ENCODE measurements at regions not wholly inside any gene's neighbourhood (a gene's known extent, or its start where the extent isn't known, plus 50 kb on each side); places are given as distances from the start of the nearest gene placed in this dataset.

GRCh38 chr3:31305340-31305739, 227.4 kb upstream of the STT3B start:
- TF ChIP-seq POLR2AphosphoS5 (IDR thresholded peaks at IDR 0.05; ENCODE audit: insufficient read depth, low read depth, low read length) (no peak), MAX (IDR thresholded peaks at IDR 0.05; ENCODE audit: insufficient read depth, insufficient read length) (no peak), JUN (IDR thresholded peaks at IDR 0.05; ENCODE audit: borderline replicate concordance, insufficient read depth, insufficient read length, low read depth) (no peak), MYC (IDR thresholded peaks at IDR 0.05; ENCODE audit: low read depth, low read length) (no peak), EZH2 (IDR thresholded peaks at IDR 0.05; ENCODE audit: borderline replicate concordance, low read depth, low read length, severe bottlenecking) (no peak)
- TF ChIP-seq, protein P1, sequence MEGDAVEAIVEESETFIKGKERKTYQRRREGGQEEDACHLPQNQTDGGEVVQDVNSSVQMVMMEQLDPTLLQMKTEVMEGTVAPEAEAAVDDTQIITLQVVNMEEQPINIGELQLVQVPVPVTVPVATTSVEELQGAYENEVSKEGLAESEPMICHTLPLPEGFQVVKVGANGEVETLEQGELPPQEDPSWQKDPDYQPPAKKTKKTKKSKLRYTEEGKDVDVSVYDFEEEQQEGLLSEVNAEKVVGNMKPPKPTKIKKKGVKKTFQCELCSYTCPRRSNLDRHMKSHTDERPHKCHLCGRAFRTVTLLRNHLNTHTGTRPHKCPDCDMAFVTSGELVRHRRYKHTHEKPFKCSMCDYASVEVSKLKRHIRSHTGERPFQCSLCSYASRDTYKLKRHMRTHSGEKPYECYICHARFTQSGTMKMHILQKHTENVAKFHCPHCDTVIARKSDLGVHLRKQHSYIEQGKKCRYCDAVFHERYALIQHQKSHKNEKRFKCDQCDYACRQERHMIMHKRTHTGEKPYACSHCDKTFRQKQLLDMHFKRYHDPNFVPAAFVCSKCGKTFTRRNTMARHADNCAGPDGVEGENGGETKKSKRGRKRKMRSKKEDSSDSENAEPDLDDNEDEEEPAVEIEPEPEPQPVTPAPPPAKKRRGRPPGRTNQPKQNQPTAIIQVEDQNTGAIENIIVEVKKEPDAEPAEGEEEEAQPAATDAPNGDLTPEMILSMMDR (IDR thresholded peaks at IDR 0.05; ENCODE audit: extremely low read depth in 1 of 2, insufficient read depth in 1 of 2, low read depth in 1 of 2, low read length in 2 of 2), result no peak
- no peak overlapping the region for H3K4me3 ChIP-seq (replicated peaks in 1 of 3; ENCODE audit: insufficient read depth in 1 of 3, low read depth in 1 of 3, low read length in 3 of 3)
- no peaks in the 10 kb centered on the region for H3K4me1 ChIP-seq (ENCODE audit: control insufficient read depth, extremely low read depth, insufficient read depth, low read length)
- no peaks in the 10 kb centered on the region for H3K9me3 ChIP-seq (replicated peaks; ENCODE audit: control insufficient read depth, insufficient read depth, low read length)
- CTCF ChIA-PET, result no interaction called here
- no peaks in the 10 kb centered on the region for H3K9me1 ChIP-seq (replicated peaks; ENCODE audit: control insufficient read depth, extremely low read depth, insufficient read depth, low read length)
- no peaks in the 10 kb centered on the region for H3K27me3 ChIP-seq (ENCODE audit: control insufficient read depth in 2 of 2, insufficient read depth in 2 of 2, low read length in 2 of 2)
- no peak overlapping the region for H2AFZ ChIP-seq (ENCODE audit: low read depth, low read length)
- H3K9ac ChIP-seq (replicated peaks; ENCODE audit: extremely low read depth, insufficient read depth, low read length), result no peak overlapping the region
- intact Hi-C loops (cut with micrococcal nuclease) (no loop called here), dilution Hi-C loops (cut with MboI; ENCODE audit: extremely low pct_ligation_motif_present, low sequenced_read_pairs) (no loop called here)
- BruUV-seq (replicated peaks), result no TSS peak
- no peaks in the 10 kb centered on the region for H4K20me1 ChIP-seq (replicated peaks; ENCODE audit: control insufficient read depth, extremely low read depth, insufficient read depth, low read length)
- H3K79me2 ChIP-seq (ENCODE audit: control insufficient read depth, insufficient read depth, low read length), result no peaks in the 10 kb centered on the region
- H3K36me3 ChIP-seq (ENCODE audit: control insufficient read depth in 2 of 2, extremely low read depth in 1 of 2, insufficient read depth in 2 of 2, low read length in 2 of 2), result no peaks in the 10 kb centered on the region
- no peak overlapping the region for H3K4me2 ChIP-seq (ENCODE audit: insufficient read depth, low read length)
- POLR2A ChIA-PET, result no interaction called here
- FAIRE-seq, result no peak
- H3K27ac ChIP-seq (ENCODE audit: insufficient read depth, low read depth, low read length), result no peak overlapping the region
- DNase-seq (ENCODE audit: low read depth, low spot score), result no peak

Data from endothelial cell of umbilical vein (primary cell).